ENCODE measurements at regions not wholly inside any gene's neighbourhood (a gene's known extent, or its start where the extent isn't known, plus 50 kb on each side); places are given as distances from the start of the nearest gene placed in this dataset.
"Not testable (repeated sequence)": the region's sequence is repeated elsewhere in the genome, so short reads cannot be mapped to it uniquely, and the experiment has no call there.

GRCh38 chr2:242027676-242028450, 158.3 kb downstream of the RTP5 start:
- no peak for DNase-seq (ENCODE audit: low read depth)

GRCh38 chr2:242029422-242030225, 160.1 kb downstream of the RTP5 start:
- no peak for DNase-seq (ENCODE audit: low read depth)

- no peak for DNase-seq (ENCODE audit: low read depth)
Observed at GRCh38 chr2:242030226-242030575, 160.7 kb downstream of the RTP5 start.

- DNase-seq (ENCODE audit: low read depth), result no peak
Observed at GRCh38 chr2:242030858-242031257, 161.3 kb downstream of the RTP5 start.

GRCh38 chr2:242031481-242032019, 162.0 kb downstream of the RTP5 start:
- peak; percentile 79 for DNase-seq (ENCODE audit: low read depth)

GRCh38 chr2:242032780-242033656, 163.5 kb downstream of the RTP5 start:
- DNase-seq (ENCODE audit: low read depth), result no peak

GRCh38 chr2:242034138-242034537, 164.6 kb downstream of the RTP5 start:
- DNase-seq (ENCODE audit: low read depth), result no peak

- no peak for DNase-seq (ENCODE audit: low read depth)
Observed at GRCh38 chr2:242034996-242035814, 165.7 kb downstream of the RTP5 start.

- no peak for DNase-seq (ENCODE audit: low read depth)
Observed at GRCh38 chr2:242035858-242036652, 166.5 kb downstream of the RTP5 start.

GRCh38 chr2:242036653-242036950, 167.1 kb downstream of the RTP5 start:
- no peak for DNase-seq (ENCODE audit: low read depth)

GRCh38 chr2:242038166-242038927, 168.8 kb downstream of the RTP5 start:
- no peak for DNase-seq (ENCODE audit: low read depth)

- DNase-seq (ENCODE audit: low read depth), result no peak
Observed at GRCh38 chr2:242038928-242039341, 169.4 kb downstream of the RTP5 start.

- DNase-seq (ENCODE audit: low read depth), result no peak
Observed at GRCh38 chr2:242040303-242040655, 170.8 kb downstream of the RTP5 start.

GRCh38 chr2:242040681-242041080, 171.2 kb downstream of the RTP5 start:
- DNase-seq (ENCODE audit: low read depth), result no peak

GRCh38 chr2:242041816-242042215, 172.3 kb downstream of the RTP5 start:
- DNase-seq (ENCODE audit: low read depth), result no peak

- DNase-seq (ENCODE audit: low read depth), result no peak
Observed at GRCh38 chr2:242043538-242044312, 174.2 kb downstream of the RTP5 start.

GRCh38 chr2:242044313-242044590, 174.7 kb downstream of the RTP5 start:
- DNase-seq (ENCODE audit: low read depth), result no peak

- DNase-seq (ENCODE audit: low read depth), result not testable (repeated sequence)
Observed at GRCh38 chr2:242045596-242046144, 176.1 kb downstream of the RTP5 start.

GRCh38 chr2:242046206-242046826, 176.8 kb downstream of the RTP5 start:
- DNase-seq (ENCODE audit: low read depth), result no peak

All from GM04503 (cell line).